H1 (cell line): ENCODE measurements at regions not wholly inside any gene's neighbourhood (a gene's known extent, or its start where the extent isn't known, plus 50 kb on each side); places are given as distances from the start of the nearest gene placed in this dataset.

Experiments used
- CTCF ChIA-PET: fragments of 300-600 bp; sonication (Branson Sonifier 250); formaldehyde crosslinking; loops from one replicate; lab custom pipeline; 2021; ENCODE audit not compliant: partially characterized antibody; lab: Charles Lee
- POLR2A ChIA-PET: fragments of 300-600 bp; sonication (Branson Sonifier 250); formaldehyde crosslinking; loops from one replicate; lab custom pipeline; 2021; ENCODE audit warnings: inconsistent platforms; ENCODE audit not compliant: partially characterized antibody; lab: Charles Lee
- DNase-seq, 2 experiments: peaks; one replicate each; pipeline versions ENCODE4 v3.0.0 to v3.0.0-alpha.2; 2010 to 2022; ENCODE audit warnings: low spot score in 2 of 2, low read depth in 1 of 2, mixed read lengths in 1 of 2
- FAIRE-seq: peaks from 2 replicates; lab custom pipeline; 2011; peaks lifted over from hg19 to GRCh38; lab: Jason Lieb, UNC
- H2AFZ ChIP-seq: 2 replicates; pipeline ENCODE4 v1.8.1; 2012; ENCODE audit warnings: low read length, inconsistent platforms
- H2AK5ac ChIP-seq: 2 replicates; pipeline ENCODE4 v1.6.1; 2013; ENCODE audit warnings: low read depth, low read length
- H2BK120ac ChIP-seq: replicated peaks from 2 replicates; pipeline ENCODE3; 2013; ENCODE audit warnings: low read depth, low read length, inconsistent platforms
- H2BK12ac ChIP-seq: 2 replicates; pipeline ENCODE4 v1.6.1; 2013; ENCODE audit warnings: low read depth, low read length
- H2BK15ac ChIP-seq: 2 replicates; pipeline ENCODE4 v1.6.1; 2013; ENCODE audit warnings: low read length
- H2BK20ac ChIP-seq: 2 replicates; pipeline ENCODE4 v1.6.1; 2013; ENCODE audit warnings: low read length
- H2BK5ac ChIP-seq: 2 replicates; pipeline ENCODE4 v1.6.1; 2013; ENCODE audit warnings: low read depth, low read length
- H3K14ac ChIP-seq: 2 replicates; pipeline ENCODE4 v1.6.1; 2013; ENCODE audit warnings: inconsistent platforms; ENCODE audit not compliant: insufficient read length
- H3K18ac ChIP-seq: 2 replicates; pipeline ENCODE4 v1.6.1; 2013; ENCODE audit warnings: low read length; ENCODE audit errors: extremely low read depth
- H3K23ac ChIP-seq: 2 replicates; pipeline ENCODE4 v1.6.1; 2013; ENCODE audit warnings: inconsistent platforms; ENCODE audit not compliant: insufficient read length
- H3K23me2 ChIP-seq: 2 replicates; pipeline ENCODE4 v1.6.1; 2013; ENCODE audit warnings: low read depth, low read length
- H3K27ac ChIP-seq: 2 replicates; pipeline ENCODE4 v1.6.1; 2011; ENCODE audit warnings: low read depth, low read length, inconsistent platforms
- H3K27me3 ChIP-seq, 4 experiments: replicated peaks in 1 of 4; 1 replicate in 1 of 4; 2 replicates in 3 of 4; pipeline versions ENCODE4 v1.6.1 to v1.8.1; 2011 to 2013; ENCODE audit warnings: low read length in 3 of 4, mild to moderate bottlenecking in 3 of 4, inconsistent platforms in 2 of 4, mixed read lengths in 2 of 4, moderate library complexity in 1 of 4; ENCODE audit not compliant: control insufficient read depth in 3 of 4, insufficient read depth in 3 of 4; ENCODE audit errors: extremely low read depth in 1 of 4
- H3K36me3 ChIP-seq, 4 experiments: 2 replicates each; pipeline versions ENCODE4 v1.6.1 to v1.8.1; 2011 to 2013; ENCODE audit warnings: mild to moderate bottlenecking in 4 of 4, low read length in 3 of 4, moderate library complexity in 2 of 4, control low read depth in 1 of 4, inconsistent platforms in 1 of 4; ENCODE audit not compliant: insufficient read depth in 4 of 4, control insufficient read depth in 2 of 4
- H3K4ac ChIP-seq: replicated peaks from 2 replicates; pipeline ENCODE3; 2013; ENCODE audit warnings: low read length, low read depth, mixed read lengths, inconsistent platforms; ENCODE audit not compliant: insufficient read length
- H3K4me1 ChIP-seq, 4 experiments: replicated peaks in 1 of 4; 1 replicate in 1 of 4; 2 replicates in 3 of 4; pipeline versions ENCODE4 v1.6.1 to v1.8.1; 2011 to 2013; ENCODE audit warnings: low read length in 3 of 4, inconsistent platforms in 2 of 4, mixed read lengths in 1 of 4; ENCODE audit not compliant: insufficient read depth in 4 of 4, control insufficient read depth in 3 of 4
- H3K4me2 ChIP-seq, 2 experiments: 2 replicates each; pipeline versions ENCODE4 v1.6.1 to v1.8.1; 2011 to 2013; ENCODE audit warnings: low read depth in 2 of 2, low read length in 2 of 2, control low read depth in 1 of 2, inconsistent platforms in 1 of 2, mild to moderate bottlenecking in 1 of 2; ENCODE audit not compliant: insufficient read depth in 1 of 2
- H3K4me3 ChIP-seq, 4 experiments: fragments of 200-600, 300-600 bp in 1 of 4; sonication (generic), shearing (Covaris generic), sonication (Bioruptor Twin) in 1 of 4; 2 replicates each; pipeline versions ENCODE4 v1.5.1 to v1.8.1; 2011 to 2016; ENCODE audit warnings: low read length in 4 of 4, low read depth in 3 of 4, control low read depth in 2 of 4, inconsistent platforms in 2 of 4, mild to moderate bottlenecking in 2 of 4, mixed read lengths in 1 of 4, moderate library complexity in 1 of 4; ENCODE audit not compliant: insufficient read depth in 2 of 4; ENCODE audit errors: extremely low read depth in 1 of 4
- H3K56ac ChIP-seq: replicated peaks from 2 replicates; pipeline ENCODE3; 2013; ENCODE audit warnings: low read depth, mild to moderate bottlenecking, mixed read lengths, low read length, inconsistent platforms; ENCODE audit not compliant: insufficient read length
- H3K79me1 ChIP-seq: 2 replicates; pipeline ENCODE4 v1.6.1; 2013; ENCODE audit warnings: low read depth, low read length, control low read depth
- H3K79me2 ChIP-seq, 2 experiments: 2 replicates each; pipeline versions ENCODE4 v1.6.1 to v1.8.1; 2012 to 2013; ENCODE audit warnings: low read length in 2 of 2, mild to moderate bottlenecking in 2 of 2, inconsistent platforms in 1 of 2; ENCODE audit not compliant: insufficient read depth in 2 of 2, control insufficient read depth in 1 of 2
- H3K9ac ChIP-seq, 4 experiments: replicated peaks in 1 of 4; 1 replicate in 1 of 4; 2 replicates in 3 of 4; pipeline versions ENCODE4 v1.6.1 to v1.8.1; 2011 to 2013; ENCODE audit warnings: low read depth in 3 of 4, low read length in 3 of 4, control low read depth in 2 of 4, mild to moderate bottlenecking in 2 of 4, moderate library complexity in 2 of 4, inconsistent platforms in 1 of 4; ENCODE audit errors: extremely low read depth in 1 of 4
- H3K9me3 ChIP-seq, 2 experiments: 2 replicates each; pipeline versions ENCODE4 v1.6.1 to v1.8.1; 2012 to 2013; ENCODE audit warnings: mild to moderate bottlenecking in 2 of 2, moderate library complexity in 2 of 2, control low read depth in 1 of 2, inconsistent platforms in 1 of 2, low read depth in 1 of 2, low read length in 1 of 2, mixed read lengths in 1 of 2; ENCODE audit not compliant: insufficient read depth in 2 of 2
- H4K20me1 ChIP-seq, 2 experiments: replicated peaks in 1 of 2; 2 replicates each; pipeline versions ENCODE3 to v1.8.1; 2011 to 2013; ENCODE audit warnings: inconsistent platforms in 2 of 2, low read length in 2 of 2, mild to moderate bottlenecking in 1 of 2; ENCODE audit not compliant: insufficient read depth in 2 of 2, control insufficient read depth in 1 of 2
- H4K5ac ChIP-seq: 2 replicates; pipeline ENCODE4 v1.6.1; 2013; ENCODE audit warnings: low read length, low read depth, mixed read lengths, inconsistent platforms; ENCODE audit not compliant: insufficient read length
- H4K8ac ChIP-seq: 2 replicates; pipeline ENCODE4 v1.8.0; 2013; ENCODE audit warnings: mild to moderate bottlenecking, moderate library complexity, low read length, inconsistent platforms; ENCODE audit not compliant: insufficient read depth; ENCODE audit errors: extremely low read depth
- H4K91ac ChIP-seq: replicated peaks from 2 replicates; pipeline ENCODE3; 2013; ENCODE audit warnings: low read length, mixed read lengths, inconsistent platforms; ENCODE audit not compliant: insufficient read length
- RAD21 ChIP-seq, 2 experiments: IDR thresholded peaks in 1 of 2; conservative IDR thresholded peaks in 1 of 2; 2 replicates each; pipeline ENCODE4 v1.6.1; 2011; ENCODE audit warnings: low read depth in 2 of 2, low read length in 2 of 2, improper control_type of control experiment in 1 of 2, inconsistent platforms in 1 of 2, mild to moderate bottlenecking in 1 of 2, moderate library complexity in 1 of 2
- WGBS, 2 experiments: shearing (Covaris generic) in 1 of 2; methylation state at CpG; one replicate each; pipeline versions ENCODE4 v1.1.6 to v1.1.7; 2013 to 2015; ENCODE audit warnings: low lambda C conversion rate in 2 of 2, mixed read lengths in 2 of 2, inconsistent platforms in 1 of 2, low coverage in 1 of 2, missing lambda C conversion rate in 1 of 2; ENCODE audit not compliant: insufficient replicate concordance in 2 of 2, insufficient coverage in 1 of 2, insufficient read length in 1 of 2; ENCODE audit errors: extremely low coverage in 1 of 2, missing lambda C conversion rate in 1 of 2; 5-methylcytosine and 5-hydroxymethylcytosine counted together

DNA sequence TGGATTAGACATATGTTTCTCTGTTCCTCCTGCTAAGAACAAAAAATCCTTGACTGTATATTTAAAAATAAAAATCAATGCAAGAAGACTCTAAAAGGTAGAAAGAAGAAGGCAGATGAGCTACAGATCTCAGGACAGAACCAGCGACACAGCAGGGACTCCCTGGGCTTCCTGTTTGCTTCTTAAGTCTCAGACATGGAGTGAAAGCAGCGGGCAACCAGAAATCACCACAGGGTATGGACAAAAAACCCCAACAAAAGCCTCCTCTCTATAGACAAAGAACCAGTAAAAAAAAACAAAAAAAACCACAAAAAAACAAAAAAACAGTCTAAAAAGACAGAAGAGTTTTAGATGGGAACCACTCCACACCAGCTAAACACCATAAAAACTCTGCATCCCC is 971.0 kb upstream of the GYPC start:
- no peaks in the 10 kb centered on the region for H3K23me2 ChIP-seq
- H3K4me3 ChIP-seq = no peak overlapping the region
- no peak overlapping the region for H2BK15ac ChIP-seq
- H3K36me3 ChIP-seq = no peaks in the 10 kb centered on the region
- no peak overlapping the region for H2BK120ac ChIP-seq
- H3K27me3 ChIP-seq = no peaks in the 10 kb centered on the region
- no peak overlapping the region for H3K56ac ChIP-seq
- no peak overlapping the region for H2BK20ac ChIP-seq
- no peak overlapping the region for H4K5ac ChIP-seq
- FAIRE-seq (no peak), DNase-seq (no peak)
- no peak overlapping the region for H3K14ac ChIP-seq
- no peak overlapping the region for H2AFZ ChIP-seq
- CTCF ChIA-PET = interaction anchor here (1.1 to 1.9 kb wide), 3 partner anchors 11 to 249 kb away, joined by 3 to 8 read pairs (median 3); no protein-coding TSS in a partner anchor
- no peak overlapping the region for H2BK12ac ChIP-seq
- no peaks in the 10 kb centered on the region for H4K20me1 ChIP-seq
- H3K23ac ChIP-seq = no peak overlapping the region
- 92% methylated on average over 2 of the region's 2 CpGs; no CpG with 5 or more reads in 1 of the 2 experiments for WGBS, 2 experiments
- H3K4me1 ChIP-seq = no peaks in the 10 kb centered on the region
- no peak overlapping the region for H3K27ac ChIP-seq
- H4K8ac ChIP-seq = no peak overlapping the region
- H2AK5ac ChIP-seq = no peak overlapping the region
- H3K18ac ChIP-seq = no peak overlapping the region
- H3K79me2 ChIP-seq = no peaks in the 10 kb centered on the region; a peak in 1 of 4 replicates
- no peak overlapping the region for H3K4ac ChIP-seq
- no peak overlapping the region for H3K9ac ChIP-seq
- POLR2A ChIA-PET = no interaction called here
- no peak overlapping the region for H3K4me2 ChIP-seq
- no peak overlapping the region for H2BK5ac ChIP-seq
- H3K9me3 ChIP-seq = no peaks in the 10 kb centered on the region
- H3K79me1 ChIP-seq = no peaks in the 10 kb centered on the region
- H4K91ac ChIP-seq = no peak overlapping the region
- TF ChIP-seq RAD21 (IDR thresholded peaks at IDR 0.05 in 1 of 2, conservative IDR thresholded peaks at IDR 0.05 in 1 of 2; ENCODE audit: low read depth in 2 of 2, low read length in 2 of 2) = no peak
